HEK293 (cell line): ENCODE measurements at regions not wholly inside any gene's neighbourhood (a gene's known extent, or its start where the extent isn't known, plus 50 kb on each side); places are given as distances from the start of the nearest gene placed in this dataset.

Experiments
- CTCF ChIA-PET: fragments of 350-600 bp; formaldehyde crosslinking; extraction: SDS; loops from one replicate; lab custom pipeline; 2021; ENCODE audit warnings: antibody characterized with exemption; lab: Yijun Ruan, JAX
- POLR2A ChIA-PET: fragments of 300-600 bp; formaldehyde crosslinking; extraction: SDS; loops from one replicate; lab custom pipeline; 2020; ENCODE audit warnings: antibody characterized with exemption, inconsistent platforms; lab: Yijun Ruan, JAX
- H3K27ac ChIP-seq: fragments of 200-500 bp; sonication (Bioruptor generic); 2 replicates; pipeline ENCODE4 v1.5.1; 2014; ENCODE audit warnings: low read depth, low read length, control low read depth, inconsistent platforms; ENCODE audit errors: extremely low read depth
- H3K36me3 ChIP-seq, 2 experiments: fragments of 200-500 bp in 1 of 2; sonication (Bioruptor generic) in 1 of 2; 1 replicate in 1 of 2; 2 replicates in 1 of 2; pipeline ENCODE4 v1.5.1; 2014 to 2017; ENCODE audit warnings: inconsistent platforms in 2 of 2, low read length in 2 of 2; ENCODE audit not compliant: control insufficient read depth in 2 of 2, insufficient read depth in 1 of 2
- H3K4me1 ChIP-seq: fragments of 200-500 bp; sonication (Bioruptor generic); 2 replicates; pipeline ENCODE4 v1.5.1; 2014; ENCODE audit warnings: mild to moderate bottlenecking, low read length, inconsistent platforms; ENCODE audit not compliant: control insufficient read depth, insufficient read depth
- H3K4me3 ChIP-seq: 2 replicates; pipeline ENCODE4 v1.5.1; 2011; ENCODE audit warnings: low read depth, mild to moderate bottlenecking, control low read depth, low read length, moderate library complexity
- H3K9me3 ChIP-seq: fragments of 200-500 bp; sonication (Bioruptor generic); 2 replicates; pipeline ENCODE4 v1.5.1; 2014; ENCODE audit warnings: low read depth, low read length, inconsistent platforms; ENCODE audit not compliant: control insufficient read depth, insufficient read depth
- EGR2 ChIP-seq: fragments of 450-650 bp; formaldehyde crosslinking; IDR thresholded peaks from 2 replicates; pipeline ENCODE4 v1.5.1; 2016; ENCODE audit warnings: low read depth, missing biosample characterization, missing genetic modification characterization
- KLF8 ChIP-seq: fragments of 450-650 bp; formaldehyde crosslinking; IDR thresholded peaks from 2 replicates; pipeline ENCODE4 v1.5.1; 2016; ENCODE audit warnings: missing biosample characterization, missing genetic modification characterization
- PRDM10 ChIP-seq: fragments of 450-650 bp; formaldehyde crosslinking; IDR thresholded peaks from 2 replicates; pipeline ENCODE4 v1.5.1; 2016; ENCODE audit warnings: missing biosample characterization, missing genetic modification characterization
- SCRT2 ChIP-seq: fragments of 450-650 bp; formaldehyde crosslinking; IDR thresholded peaks from 2 replicates; pipeline ENCODE4 v1.5.1; 2016; ENCODE audit warnings: missing biosample characterization, missing genetic modification characterization
- TSHZ1 ChIP-seq: fragments of 450-650 bp; formaldehyde crosslinking; IDR thresholded peaks from 2 replicates; pipeline ENCODE4 v1.5.1; 2016; ENCODE audit warnings: missing biosample characterization, missing genetic modification characterization, borderline replicate concordance
- ZBTB21 ChIP-seq: fragments of 450-650 bp; formaldehyde crosslinking; IDR thresholded peaks from 2 replicates; pipeline ENCODE4 v1.5.1; 2017; ENCODE audit warnings: missing biosample characterization, missing genetic modification characterization
- ZEB2 ChIP-seq: fragments of 450-650 bp; formaldehyde crosslinking; IDR thresholded peaks from 2 replicates; pipeline ENCODE4 v1.5.1; 2016; ENCODE audit warnings: missing biosample characterization, missing genetic modification characterization
- ZNF513 ChIP-seq: fragments of 450-650 bp; IDR thresholded peaks from 2 replicates; pipeline ENCODE4 v1.5.1; 2018; ENCODE audit warnings: missing biosample characterization, missing genetic modification characterization
- ZNF518A ChIP-seq: fragments of 450-650 bp; formaldehyde crosslinking; conservative IDR thresholded peaks from 2 replicates; pipeline ENCODE4 v1.5.1; 2016; ENCODE audit warnings: low read depth, missing biosample characterization, missing genetic modification characterization
- ZNF596 ChIP-seq: fragments of 450-650 bp; IDR thresholded peaks from 2 replicates; pipeline ENCODE4 v1.5.0; 2018; ENCODE audit warnings: missing biosample characterization, mild to moderate bottlenecking, missing genetic modification characterization, moderate library complexity
- TF ChIP-seq, protein P1 (sequence below): fragments of 450-650 bp; IDR thresholded peaks from 2 replicates; pipeline ENCODE4 v1.5.1; 2018; ENCODE audit warnings: missing biosample characterization, mild to moderate bottlenecking, missing genetic modification characterization
- TF ChIP-seq, protein P2 (sequence below): fragments of 450-650 bp; formaldehyde crosslinking; IDR thresholded peaks from 2 replicates; pipeline ENCODE4 v1.5.1; 2016; ENCODE audit warnings: missing biosample characterization, missing genetic modification characterization
- TF ChIP-seq, protein P3 (sequence below): fragments of 450-650 bp; formaldehyde crosslinking; IDR thresholded peaks from 2 replicates; pipeline ENCODE4 v1.5.1; 2016; ENCODE audit warnings: missing biosample characterization, missing genetic modification characterization
- TF ChIP-seq, protein P4 (sequence below): fragments of 450-650 bp; formaldehyde crosslinking; IDR thresholded peaks from 2 replicates; pipeline ENCODE4 v1.5.1; 2016; ENCODE audit warnings: missing biosample characterization, missing genetic modification characterization

GRCh38 chr16:24670623-24671454, 58.6 kb upstream of the TNRC6A start:
- no peaks in the 10 kb centered on the region for H3K4me1 ChIP-seq
- no peak for TF ChIP-seq KLF8 (tag by site-specific recombination)
- TF ChIP-seq, protein P1, sequence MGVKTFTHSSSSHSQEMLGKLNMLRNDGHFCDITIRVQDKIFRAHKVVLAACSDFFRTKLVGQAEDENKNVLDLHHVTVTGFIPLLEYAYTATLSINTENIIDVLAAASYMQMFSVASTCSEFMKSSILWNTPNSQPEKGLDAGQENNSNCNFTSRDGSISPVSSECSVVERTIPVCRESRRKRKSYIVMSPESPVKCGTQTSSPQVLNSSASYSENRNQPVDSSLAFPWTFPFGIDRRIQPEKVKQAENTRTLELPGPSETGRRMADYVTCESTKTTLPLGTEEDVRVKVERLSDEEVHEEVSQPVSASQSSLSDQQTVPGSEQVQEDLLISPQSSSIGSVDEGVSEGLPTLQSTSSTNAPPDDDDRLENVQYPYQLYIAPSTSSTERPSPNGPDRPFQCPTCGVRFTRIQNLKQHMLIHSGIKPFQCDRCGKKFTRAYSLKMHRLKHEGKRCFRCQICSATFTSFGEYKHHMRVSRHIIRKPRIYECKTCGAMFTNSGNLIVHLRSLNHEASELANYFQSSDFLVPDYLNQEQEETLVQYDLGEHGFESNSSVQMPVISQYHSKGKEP: no peak
- peak; percentile 28; the same call in 1 of the 2 replicates for TF ChIP-seq ZBTB21 (tag by site-specific recombination)
- TF ChIP-seq ZNF513: peak; percentile 64
- 0 out of 2 replicates have a peak, but pooled peaks have one; percentile 48 for TF ChIP-seq TSHZ1
- peak; percentile 58; the same call in 1 of the 2 replicates for TF ChIP-seq PRDM10 (tag by site-specific recombination)
- TF ChIP-seq SCRT2 (tag by site-specific recombination): peak; percentile 81
- TF ChIP-seq, protein P2, sequence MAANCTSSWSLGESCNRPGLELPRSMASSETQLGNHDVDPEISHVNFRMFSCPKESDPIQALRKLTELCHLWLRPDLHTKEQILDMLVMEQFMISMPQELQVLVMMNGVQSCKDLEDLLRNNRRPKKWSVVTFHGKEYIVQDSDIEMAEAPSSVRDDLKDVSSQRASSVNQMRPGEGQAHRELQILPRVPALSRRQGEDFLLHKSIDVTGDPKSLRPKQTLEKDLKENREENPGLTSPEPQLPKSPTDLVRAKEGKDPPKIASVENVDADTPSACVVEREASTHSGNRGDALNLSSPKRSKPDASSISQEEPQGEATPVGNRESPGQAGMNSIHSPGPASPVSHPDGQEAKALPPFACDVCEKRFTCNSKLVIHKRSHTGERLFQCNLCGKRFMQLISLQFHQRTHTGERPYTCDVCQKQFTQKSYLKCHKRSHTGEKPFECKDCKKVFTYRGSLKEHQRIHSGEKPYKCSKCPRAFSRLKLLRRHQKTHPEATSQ (tag by site-specific recombination): no peak
- TF ChIP-seq ZNF596 (tag by site-specific recombination): no peak
- TF ChIP-seq ZNF518A: no peak
- TF ChIP-seq, protein P3, sequence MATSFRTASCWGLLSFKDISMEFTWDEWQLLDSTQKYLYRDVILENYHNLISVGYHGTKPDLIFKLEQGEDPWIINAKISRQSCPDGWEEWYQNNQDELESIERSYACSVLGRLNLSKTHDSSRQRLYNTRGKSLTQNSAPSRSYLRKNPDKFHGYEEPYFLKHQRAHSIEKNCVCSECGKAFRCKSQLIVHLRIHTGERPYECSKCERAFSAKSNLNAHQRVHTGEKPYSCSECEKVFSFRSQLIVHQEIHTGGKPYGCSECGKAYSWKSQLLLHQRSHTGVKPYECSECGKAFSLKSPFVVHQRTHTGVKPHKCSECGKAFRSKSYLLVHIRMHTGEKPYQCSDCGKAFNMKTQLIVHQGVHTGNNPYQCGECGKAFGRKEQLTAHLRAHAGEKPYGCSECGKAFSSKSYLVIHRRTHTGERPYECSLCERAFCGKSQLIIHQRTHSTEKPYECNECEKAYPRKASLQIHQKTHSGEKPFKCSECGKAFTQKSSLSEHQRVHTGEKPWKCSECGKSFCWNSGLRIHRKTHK: no peak
- peak; percentile 64; the same call in 1 of the 2 replicates for TF ChIP-seq ZEB2
- TF ChIP-seq EGR2 (tag by site-specific recombination): peak; percentile 37; the same call in 1 of the 2 replicates
- TF ChIP-seq, protein P4, sequence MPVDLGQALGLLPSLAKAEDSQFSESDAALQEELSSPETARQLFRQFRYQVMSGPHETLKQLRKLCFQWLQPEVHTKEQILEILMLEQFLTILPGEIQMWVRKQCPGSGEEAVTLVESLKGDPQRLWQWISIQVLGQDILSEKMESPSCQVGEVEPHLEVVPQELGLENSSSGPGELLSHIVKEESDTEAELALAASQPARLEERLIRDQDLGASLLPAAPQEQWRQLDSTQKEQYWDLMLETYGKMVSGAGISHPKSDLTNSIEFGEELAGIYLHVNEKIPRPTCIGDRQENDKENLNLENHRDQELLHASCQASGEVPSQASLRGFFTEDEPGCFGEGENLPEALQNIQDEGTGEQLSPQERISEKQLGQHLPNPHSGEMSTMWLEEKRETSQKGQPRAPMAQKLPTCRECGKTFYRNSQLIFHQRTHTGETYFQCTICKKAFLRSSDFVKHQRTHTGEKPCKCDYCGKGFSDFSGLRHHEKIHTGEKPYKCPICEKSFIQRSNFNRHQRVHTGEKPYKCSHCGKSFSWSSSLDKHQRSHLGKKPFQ (tag by site-specific recombination): no peak

More at GRCh38 chr16:24670623-24671454, 58.6 kb upstream of the TNRC6A start:
- Histone ChIP-seq H3K9me3 (no peaks in the 10 kb centered on the region), H3K27ac (no peak overlapping the region), H3K4me3 (peak overlapping the region; percentile 6; the same call in 1 of the 2 replicates), H3K36me3 (no peaks in the 10 kb centered on the region)
- CTCF ChIA-PET: interaction anchor here (0.7 to 0.8 kb wide), 2 partner anchors 39 to 130 kb away, joined by 3 to 6 read pairs; no protein-coding TSS in a partner anchor
- POLR2A ChIA-PET: no interaction called here
